ENCODE measurements at regions not wholly inside any gene's neighbourhood (a gene's known extent, or its start where the extent isn't known, plus 50 kb on each side); places are given as distances from the start of the nearest gene placed in this dataset.

- TF ChIP-seq CTCF (IDR thresholded peaks at IDR 0.05; ENCODE audit: low read depth, low read length, poor library complexity, severe bottlenecking) (no peak), EZH2phosphoT487 (IDR thresholded peaks at IDR 0.05; ENCODE audit: borderline replicate concordance, low read length) (no peak)
Measured at GRCh38 chr6:100996409-100996808, 115.3 kb upstream of the ASCC3 start.
